ENCODE measurements at regions not wholly inside any gene's neighbourhood (a gene's known extent, or its start where the extent isn't known, plus 50 kb on each side); places are given as distances from the start of the nearest gene placed in this dataset.

DNA sequence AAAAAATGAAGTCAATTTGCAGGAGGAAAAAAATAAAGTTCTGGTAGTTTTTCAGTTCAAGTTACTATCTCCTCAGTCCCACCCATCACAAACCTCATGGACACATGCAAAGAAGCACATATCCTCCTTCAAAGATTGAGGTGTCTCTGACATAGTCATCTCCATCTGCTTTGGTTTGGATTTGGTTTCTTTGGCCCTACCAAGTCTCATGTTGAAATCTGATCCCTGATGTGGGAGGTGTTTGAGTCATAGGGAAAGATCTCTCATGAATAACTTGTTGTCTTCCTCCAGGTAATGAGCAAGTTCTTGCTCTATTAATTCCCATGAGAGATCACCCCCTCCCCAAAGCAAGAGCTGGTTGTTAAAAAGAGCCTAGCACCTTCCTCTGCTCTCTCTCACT lies 446.8 kb downstream of the IGSF11 start:
- no peaks in the 10 kb centered on the region for H3K27me3 ChIP-seq (ENCODE audit: low read depth)
- intact Hi-C loops (cut with micrococcal nuclease) = no loop called here
- no peak for DNase-seq
- no peak overlapping the region for H3K4me3 ChIP-seq
- peaks cover 7% of the 10 kb centered on the region for H3K9me3 ChIP-seq (replicated peaks)
- H3K27ac ChIP-seq (replicated peaks) = no peak overlapping the region
- no peaks in the 10 kb centered on the region for H3K36me3 ChIP-seq
- H3K4me1 ChIP-seq = no peaks in the 10 kb centered on the region
- TF ChIP-seq, protein P1, sequence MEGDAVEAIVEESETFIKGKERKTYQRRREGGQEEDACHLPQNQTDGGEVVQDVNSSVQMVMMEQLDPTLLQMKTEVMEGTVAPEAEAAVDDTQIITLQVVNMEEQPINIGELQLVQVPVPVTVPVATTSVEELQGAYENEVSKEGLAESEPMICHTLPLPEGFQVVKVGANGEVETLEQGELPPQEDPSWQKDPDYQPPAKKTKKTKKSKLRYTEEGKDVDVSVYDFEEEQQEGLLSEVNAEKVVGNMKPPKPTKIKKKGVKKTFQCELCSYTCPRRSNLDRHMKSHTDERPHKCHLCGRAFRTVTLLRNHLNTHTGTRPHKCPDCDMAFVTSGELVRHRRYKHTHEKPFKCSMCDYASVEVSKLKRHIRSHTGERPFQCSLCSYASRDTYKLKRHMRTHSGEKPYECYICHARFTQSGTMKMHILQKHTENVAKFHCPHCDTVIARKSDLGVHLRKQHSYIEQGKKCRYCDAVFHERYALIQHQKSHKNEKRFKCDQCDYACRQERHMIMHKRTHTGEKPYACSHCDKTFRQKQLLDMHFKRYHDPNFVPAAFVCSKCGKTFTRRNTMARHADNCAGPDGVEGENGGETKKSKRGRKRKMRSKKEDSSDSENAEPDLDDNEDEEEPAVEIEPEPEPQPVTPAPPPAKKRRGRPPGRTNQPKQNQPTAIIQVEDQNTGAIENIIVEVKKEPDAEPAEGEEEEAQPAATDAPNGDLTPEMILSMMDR (IDR thresholded peaks at IDR 0.05; ENCODE audit: borderline replicate concordance) = no peak

DNA sequence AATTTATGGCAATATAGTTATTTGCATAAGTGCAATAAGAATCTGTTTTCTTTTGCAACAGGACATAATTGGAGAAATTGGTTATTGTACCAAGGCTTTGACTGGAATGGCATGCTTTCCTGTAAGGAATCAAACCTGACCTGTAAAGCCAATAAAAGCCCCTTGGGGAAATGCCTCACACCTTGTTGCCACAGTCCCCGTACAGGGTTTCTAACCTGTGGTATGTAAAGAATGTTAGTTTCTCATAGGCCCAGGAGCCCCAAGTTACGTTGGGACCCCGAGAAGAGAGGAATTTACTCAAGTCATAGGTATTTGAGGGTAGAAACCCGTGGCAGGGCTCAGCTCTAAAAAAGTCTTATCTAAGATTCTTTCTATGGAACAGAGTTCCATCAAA lies 441.4 kb downstream of the IGSF11 start:
- H3K27me3 ChIP-seq (ENCODE audit: low read depth) = no peaks in the 10 kb centered on the region
- H3K27ac ChIP-seq (replicated peaks) = no peak overlapping the region
- intact Hi-C loops (cut with micrococcal nuclease) = no loop called here
- no peak overlapping the region for H3K4me3 ChIP-seq
- no peaks in the 10 kb centered on the region for H3K36me3 ChIP-seq
- H3K4me1 ChIP-seq = no peaks in the 10 kb centered on the region
- no peak for DNase-seq
- TF ChIP-seq, protein P1 (IDR thresholded peaks at IDR 0.05; ENCODE audit: borderline replicate concordance) = no peak
- H3K9me3 ChIP-seq (replicated peaks) = peaks cover 28% of the 10 kb centered on the region

DNA sequence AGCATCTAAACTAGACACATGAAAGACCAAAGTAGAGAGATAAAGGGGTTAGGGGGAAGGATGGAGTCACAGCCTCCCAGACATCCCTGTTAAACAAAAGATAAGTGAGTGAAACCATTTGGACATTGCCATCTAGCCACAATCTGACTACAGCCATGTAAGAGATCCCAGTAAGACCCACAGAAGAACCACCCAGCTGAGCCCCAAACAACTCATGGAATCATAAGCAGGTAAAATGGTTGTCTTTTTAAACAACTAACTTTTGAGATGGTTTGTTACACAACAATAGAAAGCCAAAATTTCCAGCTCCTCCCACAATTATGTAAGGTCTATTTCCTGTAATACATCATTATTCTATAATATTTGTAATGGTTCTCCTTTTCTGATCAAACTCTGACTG lies 437.5 kb downstream of the IGSF11 start:
- H3K9me3 ChIP-seq (replicated peaks) = peaks cover 28% of the 10 kb centered on the region
- no peak overlapping the region for H3K27ac ChIP-seq (replicated peaks)
- TF ChIP-seq, protein P1 (IDR thresholded peaks at IDR 0.05; ENCODE audit: borderline replicate concordance) = no peak
- H3K4me1 ChIP-seq = no peaks in the 10 kb centered on the region
- no peaks in the 10 kb centered on the region for H3K27me3 ChIP-seq (ENCODE audit: low read depth)
- no peak for DNase-seq
- intact Hi-C loops (cut with micrococcal nuclease) = no loop called here
- no peak overlapping the region for H3K4me3 ChIP-seq
- no peaks in the 10 kb centered on the region for H3K36me3 ChIP-seq

DNA sequence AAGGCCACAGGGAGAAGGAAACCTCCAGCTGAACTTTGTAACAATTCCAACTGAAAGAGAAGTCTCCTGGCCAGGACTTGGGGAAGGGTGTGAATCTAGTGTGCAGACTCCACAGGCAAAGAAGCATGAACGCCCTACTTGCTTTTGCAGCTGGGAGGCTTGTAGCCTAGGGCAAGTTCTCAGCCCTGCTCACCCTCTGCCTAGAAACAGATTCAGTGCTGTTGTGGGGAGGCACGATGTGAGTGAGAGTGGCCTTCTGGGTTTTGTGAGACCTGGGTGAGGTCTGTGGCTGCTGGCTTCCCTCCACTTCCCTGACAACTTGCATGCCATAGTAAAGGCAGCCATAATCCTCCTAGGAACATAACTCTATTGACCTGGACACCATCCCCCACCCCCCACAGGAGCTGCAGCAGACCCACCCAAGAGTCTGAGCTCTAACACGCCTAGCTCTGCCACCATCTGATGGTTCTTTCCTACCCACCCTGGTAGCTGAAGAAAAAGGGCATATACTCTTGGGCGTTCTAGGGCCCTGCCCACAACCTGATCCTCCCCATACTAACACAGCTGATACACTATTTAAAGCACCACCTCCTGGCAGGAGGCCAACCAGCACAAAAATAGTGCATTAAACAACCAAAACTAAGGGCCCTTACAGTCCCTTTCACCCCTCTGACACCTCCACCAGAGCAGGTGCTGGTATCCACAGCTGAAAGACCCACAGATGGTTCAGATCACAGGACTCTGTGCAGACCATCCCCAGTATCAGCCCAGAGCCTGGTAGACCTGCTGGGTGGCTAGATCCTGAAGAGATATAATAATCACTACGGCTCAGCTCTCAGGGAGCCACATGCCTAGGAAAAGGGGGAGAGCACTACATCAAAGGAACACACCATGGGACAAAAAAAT lies 426.5 kb downstream of the IGSF11 start:
- intact Hi-C loops (cut with micrococcal nuclease) = no loop called here
- Histone ChIP-seq H3K27ac (replicated peaks) (no peak overlapping the region), H3K36me3 (no peaks in the 10 kb centered on the region), H3K27me3 (ENCODE audit: low read depth) (no peaks in the 10 kb centered on the region), H3K4me1 (no peaks in the 10 kb centered on the region), H3K4me3 (no peak overlapping the region), H3K9me3 (replicated peaks) (peaks cover 34% of the 10 kb centered on the region)
- DNase-seq = no peak
- TF ChIP-seq, protein P1 (IDR thresholded peaks at IDR 0.05; ENCODE audit: borderline replicate concordance) = no peak

DNA sequence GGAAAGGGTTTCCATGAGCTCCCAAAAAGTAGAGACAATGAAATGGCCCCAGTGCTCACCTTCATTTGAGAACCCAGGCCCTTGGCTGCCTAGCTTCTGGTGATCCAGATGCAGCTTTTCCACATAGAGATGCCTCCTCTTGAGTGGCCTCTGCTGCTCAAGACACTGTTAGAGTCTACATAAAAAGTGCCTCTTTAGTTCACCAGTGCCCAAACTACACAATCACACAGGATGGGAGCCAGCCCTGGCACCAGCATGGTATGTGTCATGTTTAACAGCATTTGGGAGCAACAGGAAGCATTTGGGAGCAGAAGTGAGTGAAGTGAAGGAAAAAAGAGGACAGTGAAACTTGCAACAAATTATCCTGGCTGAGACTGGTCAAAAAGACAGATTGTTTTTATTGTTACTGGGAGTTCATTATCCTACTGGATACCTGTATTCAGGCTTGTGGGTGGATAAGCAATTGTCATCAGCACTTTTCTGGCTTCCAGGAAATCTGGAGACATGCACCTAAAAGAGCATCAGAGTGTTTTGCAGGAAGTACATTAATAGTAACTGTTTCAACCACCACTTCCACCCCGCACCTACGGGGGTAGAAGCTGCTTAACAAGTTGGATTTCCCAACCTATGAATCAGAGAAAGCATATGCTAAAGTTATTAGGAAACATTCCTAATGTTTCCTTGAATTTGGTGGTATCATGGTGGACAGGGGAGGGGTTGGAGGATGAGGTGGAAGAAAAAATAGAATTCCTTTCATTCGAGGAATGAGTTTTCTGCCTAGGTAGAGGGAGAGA lies 416.2 kb downstream of the IGSF11 start:
- no peaks in the 10 kb centered on the region for H3K9me3 ChIP-seq (replicated peaks)
- no peaks in the 10 kb centered on the region for H3K4me1 ChIP-seq
- H3K27me3 ChIP-seq (ENCODE audit: low read depth) = no peaks in the 10 kb centered on the region
- H3K27ac ChIP-seq (replicated peaks) = no peak overlapping the region
- no peaks in the 10 kb centered on the region for H3K36me3 ChIP-seq
- TF ChIP-seq, protein P1 (IDR thresholded peaks at IDR 0.05; ENCODE audit: borderline replicate concordance) = no peak
- no peak overlapping the region for H3K4me3 ChIP-seq
- DNase-seq = no peak
- intact Hi-C loops (cut with micrococcal nuclease) = no loop called here
